ENCODE measurements at regions not wholly inside any gene's neighbourhood (a gene's known extent, or its start where the extent isn't known, plus 50 kb on each side); places are given as distances from the start of the nearest gene placed in this dataset.

- H3K4me1 Mint-ChIP-seq (ENCODE audit: low read depth, unreplicated experiment) = no peaks in the 10 kb centered on the region
Observed at GRCh38 chr3:102179326-102180177, 255.3 kb upstream of the ZPLD1 start.

GRCh38 chr3:102180280-102180931 is 254.4 kb upstream of the ZPLD1 start:
- Mint-ChIP-seq H3K36me3 (ENCODE audit: unreplicated experiment) (no peaks in the 10 kb centered on the region), H3K27me3 (ENCODE audit: unreplicated experiment) (no peaks in the 10 kb centered on the region), H3K4me3 (ENCODE audit: unreplicated experiment) (no peak overlapping the region), H3K27ac (ENCODE audit: unreplicated experiment) (no peak overlapping the region), H3K9me3 (ENCODE audit: unreplicated experiment) (no peaks in the 10 kb centered on the region), H3K4me1 (ENCODE audit: low read depth, unreplicated experiment) (no peaks in the 10 kb centered on the region)
- no peak for TF ChIP-seq CTCF (IDR thresholded peaks at IDR 0.05; ENCODE audit: partially characterized antibody, unreplicated experiment)
- no peak for DNase-seq

More at GRCh38 chr3:102179326-102180177, 255.3 kb upstream of the ZPLD1 start:
- Mint-ChIP-seq H3K4me3 (ENCODE audit: unreplicated experiment) (no peak overlapping the region), H3K36me3 (ENCODE audit: unreplicated experiment) (no peaks in the 10 kb centered on the region), H3K27me3 (ENCODE audit: unreplicated experiment) (no peaks in the 10 kb centered on the region), H3K9me3 (ENCODE audit: unreplicated experiment) (no peaks in the 10 kb centered on the region), H3K27ac (ENCODE audit: unreplicated experiment) (no peak overlapping the region)
- DNase-seq = no peak
- no peak for TF ChIP-seq CTCF (IDR thresholded peaks at IDR 0.05; ENCODE audit: partially characterized antibody, unreplicated experiment)

GRCh38 chr3:102181175-102181920 is 253.5 kb upstream of the ZPLD1 start:
- no peaks in the 10 kb centered on the region for H3K27me3 Mint-ChIP-seq (ENCODE audit: unreplicated experiment)
- H3K36me3 Mint-ChIP-seq (ENCODE audit: unreplicated experiment) = no peaks in the 10 kb centered on the region
- no peak for TF ChIP-seq CTCF (IDR thresholded peaks at IDR 0.05; ENCODE audit: partially characterized antibody, unreplicated experiment)
- no peak for DNase-seq
- no peak overlapping the region for H3K27ac Mint-ChIP-seq (ENCODE audit: unreplicated experiment)
- no peaks in the 10 kb centered on the region for H3K4me1 Mint-ChIP-seq (ENCODE audit: low read depth, unreplicated experiment)
- H3K4me3 Mint-ChIP-seq (ENCODE audit: unreplicated experiment) = no peak overlapping the region
- no peaks in the 10 kb centered on the region for H3K9me3 Mint-ChIP-seq (ENCODE audit: unreplicated experiment)

- Mint-ChIP-seq H3K36me3 (ENCODE audit: unreplicated experiment) (no peaks in the 10 kb centered on the region), H3K27me3 (ENCODE audit: unreplicated experiment) (no peaks in the 10 kb centered on the region), H3K27ac (ENCODE audit: unreplicated experiment) (no peak overlapping the region), H3K4me1 (ENCODE audit: low read depth, unreplicated experiment) (no peaks in the 10 kb centered on the region), H3K9me3 (ENCODE audit: unreplicated experiment) (no peaks in the 10 kb centered on the region), H3K4me3 (ENCODE audit: unreplicated experiment) (no peak overlapping the region)
- no peak for TF ChIP-seq CTCF (IDR thresholded peaks at IDR 0.05; ENCODE audit: partially characterized antibody, unreplicated experiment)
- DNase-seq = no peak
Observed at GRCh38 chr3:102182162-102182561, 252.7 kb upstream of the ZPLD1 start.
